Stimulated activated effector memory CD8-positive, alpha-beta T cell treated with anti-CD3 and anti-CD28 coated beads, Interleukin-12 subunit alpha, Interleukin-12 subunit beta, amount 100 ng/mL, for 72 hours (primary cell): ENCODE measurements at regions not wholly inside any gene's neighbourhood (a gene's known extent, or its start where the extent isn't known, plus 50 kb on each side); places are given as distances from the start of the nearest gene placed in this dataset.
A peak's percentile ranks its signal among the peaks of the same experiment; 100 is the strongest.

Experiments
- ATAC-seq: fragments of 150-1000 bp; cut with Tn5 transposase; 2 replicates; pipeline ENCODE4 v1.10.0; 2021
- DNase-seq, 2 donors: peaks; one replicate each; pipeline ENCODE4 v3.0.0; 2021 to 2022; ENCODE audit warnings: low spot score in 2 of 2
- H3K27ac Mint-ChIP-seq: one replicate; pipeline ENCODE4 v1.8.0; 2022; ENCODE audit warnings: mild to moderate bottlenecking, mixed read lengths
- H3K36me3 Mint-ChIP-seq: one replicate; pipeline ENCODE4 v1.8.0; 2022; ENCODE audit warnings: mild to moderate bottlenecking, mixed read lengths
- H3K4me1 Mint-ChIP-seq: one replicate; pipeline ENCODE4 v1.8.0; 2022; ENCODE audit warnings: mixed read lengths
- H3K4me3 Mint-ChIP-seq: one replicate; pipeline ENCODE4 v1.8.0; 2022; ENCODE audit warnings: mild to moderate bottlenecking, mixed read lengths
- H3K9me3 Mint-ChIP-seq: one replicate; pipeline ENCODE4 v1.8.0; 2022; ENCODE audit warnings: mixed read lengths

- Mint-ChIP-seq H3K4me3 (no peak overlapping the region), H3K27ac (no peak overlapping the region), H3K4me1 (no peaks in the 10 kb centered on the region), H3K36me3 (no peaks in the 10 kb centered on the region), H3K9me3 (no peaks in the 10 kb centered on the region)
- DNase-seq (no peak), ATAC-seq (no peak)
Observed at GRCh38 chr1:221292652-221293051, 413.4 kb downstream of the HLX start.

- no peak overlapping the region for H3K27ac Mint-ChIP-seq
- no peak overlapping the region for H3K4me3 Mint-ChIP-seq
- DNase-seq (no peak), ATAC-seq (no peak)
- no peaks in the 10 kb centered on the region for H3K36me3 Mint-ChIP-seq
- H3K9me3 Mint-ChIP-seq = no peaks in the 10 kb centered on the region
- H3K4me1 Mint-ChIP-seq = no peaks in the 10 kb centered on the region
Observed at GRCh38 chr1:221294242-221294641, 415.0 kb downstream of the HLX start.

- ATAC-seq = no peak
Observed at GRCh38 chr1:221302357-221302756, 423.1 kb downstream of the HLX start.

GRCh38 chr1:221302810-221303209 lies 423.6 kb downstream of the HLX start:
- Mint-ChIP-seq H3K4me3 (no peak overlapping the region), H3K9me3 (no peaks in the 10 kb centered on the region), H3K4me1 (no peaks in the 10 kb centered on the region), H3K27ac (no peak overlapping the region), H3K36me3 (no peaks in the 10 kb centered on the region)
- DNase-seq = no peak
- ATAC-seq = no peak

More at GRCh38 chr1:221302357-221302756, 423.1 kb downstream of the HLX start:
- Mint-ChIP-seq H3K4me1 (no peaks in the 10 kb centered on the region), H3K36me3 (no peaks in the 10 kb centered on the region), H3K4me3 (no peak overlapping the region), H3K27ac (no peak overlapping the region), H3K9me3 (no peaks in the 10 kb centered on the region)
- no peak for DNase-seq

GRCh38 chr1:221303623-221304022 lies 424.4 kb downstream of the HLX start:
- Mint-ChIP-seq H3K36me3 (no peaks in the 10 kb centered on the region), H3K27ac (no peak overlapping the region), H3K4me3 (no peak overlapping the region), H3K4me1 (no peaks in the 10 kb centered on the region), H3K9me3 (no peaks in the 10 kb centered on the region)
- ATAC-seq (no peak), DNase-seq (no peak)

- no peak overlapping the region for H3K4me3 Mint-ChIP-seq
Observed at GRCh38 chr1:221306239-221306638, 427.0 kb downstream of the HLX start.

GRCh38 chr1:221308534-221309511 lies 429.6 kb downstream of the HLX start:
- no peaks in the 10 kb centered on the region for H3K36me3 Mint-ChIP-seq
- no peak overlapping the region for H3K4me3 Mint-ChIP-seq
- no peaks in the 10 kb centered on the region for H3K4me1 Mint-ChIP-seq
- H3K9me3 Mint-ChIP-seq = no peaks in the 10 kb centered on the region
- no peak overlapping the region for H3K27ac Mint-ChIP-seq
- ATAC-seq = no peak
- DNase-seq = no peak

More at GRCh38 chr1:221306239-221306638, 427.0 kb downstream of the HLX start:
- H3K27ac Mint-ChIP-seq = no peak overlapping the region
- H3K9me3 Mint-ChIP-seq = no peaks in the 10 kb centered on the region
- H3K4me1 Mint-ChIP-seq = no peaks in the 10 kb centered on the region
- DNase-seq = no peak
- H3K36me3 Mint-ChIP-seq = no peaks in the 10 kb centered on the region
- no peak for ATAC-seq

GRCh38 chr1:221309723-221310122 lies 430.5 kb downstream of the HLX start:
- ATAC-seq (no peak), DNase-seq (no peak)
- Mint-ChIP-seq H3K9me3 (no peaks in the 10 kb centered on the region), H3K4me3 (no peak overlapping the region), H3K36me3 (no peaks in the 10 kb centered on the region), H3K27ac (no peak overlapping the region), H3K4me1 (no peaks in the 10 kb centered on the region)

- Mint-ChIP-seq H3K27ac (no peak overlapping the region), H3K4me3 (no peak overlapping the region)
Observed at GRCh38 chr1:221310180-221310579, 430.9 kb downstream of the HLX start.

GRCh38 chr1:221315330-221315729 lies 426.6 kb downstream of the DUSP10 start:
- Mint-ChIP-seq H3K27ac (no peak overlapping the region), H3K9me3 (no peaks in the 10 kb centered on the region), H3K4me3 (no peak overlapping the region), H3K4me1 (no peaks in the 10 kb centered on the region), H3K36me3 (no peaks in the 10 kb centered on the region)
- no peak for DNase-seq
- ATAC-seq = no peak

More at GRCh38 chr1:221310180-221310579, 430.9 kb downstream of the HLX start:
- no peaks in the 10 kb centered on the region for H3K36me3 Mint-ChIP-seq
- no peaks in the 10 kb centered on the region for H3K9me3 Mint-ChIP-seq
- H3K4me1 Mint-ChIP-seq = no peaks in the 10 kb centered on the region
- ATAC-seq (no peak), DNase-seq (no peak)

GRCh38 chr1:221316491-221317056 lies 425.3 kb downstream of the DUSP10 start:
- Mint-ChIP-seq H3K36me3 (no peaks in the 10 kb centered on the region), H3K4me1 (no peaks in the 10 kb centered on the region), H3K4me3 (no peak overlapping the region), H3K9me3 (no peaks in the 10 kb centered on the region), H3K27ac (no peak overlapping the region)
- ATAC-seq = no peak
- DNase-seq = no peak

- no peak for ATAC-seq
- no peak overlapping the region for H3K27ac Mint-ChIP-seq
- no peak for DNase-seq
- H3K4me1 Mint-ChIP-seq = no peaks in the 10 kb centered on the region
- no peak overlapping the region for H3K4me3 Mint-ChIP-seq
- H3K9me3 Mint-ChIP-seq = no peaks in the 10 kb centered on the region
- no peaks in the 10 kb centered on the region for H3K36me3 Mint-ChIP-seq
Observed at GRCh38 chr1:221317537-221317936, 424.4 kb downstream of the DUSP10 start.

- Mint-ChIP-seq H3K4me1 (no peaks in the 10 kb centered on the region), H3K27ac (no peak overlapping the region), H3K4me3 (no peak overlapping the region), H3K9me3 (peaks cover 5% of the 10 kb centered on the region), H3K36me3 (no peaks in the 10 kb centered on the region)
- DNase-seq = no peak
- no peak for ATAC-seq
Observed at GRCh38 chr1:221327954-221328353, 413.9 kb downstream of the DUSP10 start.

- DNase-seq (no peak), ATAC-seq (no peak)
- Mint-ChIP-seq H3K4me1 (no peaks in the 10 kb centered on the region), H3K9me3 (peaks cover 5% of the 10 kb centered on the region), H3K36me3 (no peaks in the 10 kb centered on the region), H3K27ac (no peak overlapping the region), H3K4me3 (no peak overlapping the region)
Observed at GRCh38 chr1:221328371-221328770, 413.5 kb downstream of the DUSP10 start.

GRCh38 chr1:221331273-221332183 lies 410.4 kb downstream of the DUSP10 start:
- ATAC-seq = peak; percentile 32
- Mint-ChIP-seq H3K4me3 (no peak overlapping the region), H3K9me3 (peaks cover 5% of the 10 kb centered on the region), H3K27ac (no peak overlapping the region), H3K4me1 (no peaks in the 10 kb centered on the region), H3K36me3 (no peaks in the 10 kb centered on the region)
- DNase-seq = no peak
